ENCODE measurements at regions not wholly inside any gene's neighbourhood (a gene's known extent, or its start where the extent isn't known, plus 50 kb on each side); places are given as distances from the start of the nearest gene placed in this dataset.

DNA sequence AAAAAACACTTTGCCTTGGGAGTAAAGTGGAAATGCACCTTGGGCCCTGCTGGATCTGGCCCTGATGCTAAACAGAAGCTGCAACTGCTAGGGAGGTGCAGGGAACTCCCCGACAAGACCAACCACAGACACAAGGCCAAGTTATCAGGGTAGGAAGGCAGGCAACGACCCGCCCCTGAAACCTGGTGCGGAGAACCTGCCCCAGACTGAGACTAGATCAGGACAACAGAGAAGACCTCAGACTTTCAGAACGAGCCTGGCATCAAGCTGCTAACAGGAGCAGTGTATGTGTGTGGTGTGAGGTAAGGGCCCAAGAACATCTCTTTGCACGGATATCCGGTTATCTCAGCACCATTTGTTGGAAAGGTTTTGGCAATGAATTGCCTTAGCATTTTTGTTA is 233.7 kb upstream of the RTL1 start:
- no peak for DNase-seq (ENCODE audit: low read depth)

- DNase-seq (ENCODE audit: low read depth), result no peak
Observed at GRCh38 chr14:101147848-101148247, 244.3 kb upstream of the RTL1 start.

GRCh38 chr14:101150039-101150610 is 246.6 kb upstream of the RTL1 start:
- DNase-seq (ENCODE audit: low read depth), result no peak

DNA sequence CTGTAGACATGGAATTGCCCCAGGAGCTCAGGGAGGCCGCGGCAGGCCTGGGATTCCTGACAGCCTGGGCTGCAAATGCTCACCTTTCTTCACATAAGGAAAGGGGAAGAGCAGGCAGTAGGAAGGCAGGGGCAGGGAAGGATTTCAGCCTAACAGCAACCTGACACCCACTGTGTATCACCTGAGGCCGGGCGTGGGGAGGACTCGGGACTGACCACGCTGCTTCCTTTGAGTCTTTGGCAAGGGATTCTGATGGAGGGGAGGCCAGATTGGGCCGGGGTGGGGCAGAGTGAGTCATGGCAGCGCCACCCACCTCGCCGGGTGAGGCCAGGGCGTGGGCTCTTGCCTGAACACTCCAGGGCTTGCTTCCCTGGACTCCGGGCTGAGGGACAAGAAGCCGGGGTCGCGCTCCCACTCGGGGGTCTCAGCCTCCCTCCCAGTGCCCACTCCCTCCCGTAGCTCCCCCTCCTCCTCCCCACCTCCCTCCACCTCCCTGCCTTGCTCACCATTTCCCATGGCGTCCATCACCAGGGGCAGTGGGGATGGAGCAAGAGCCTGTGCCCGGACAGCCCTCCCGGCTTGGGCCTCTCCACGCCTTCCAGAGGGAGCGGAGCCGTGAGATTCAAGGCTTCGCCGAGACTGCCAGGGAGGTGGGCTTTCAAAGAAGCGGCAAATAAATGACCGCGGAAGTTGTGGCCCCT is 247.9 kb upstream of the RTL1 start:
- DNase-seq (ENCODE audit: low read depth), result no peak

GRCh38 chr14:101151927-101152305 is 248.4 kb upstream of the RTL1 start:
- DNase-seq (ENCODE audit: low read depth), result no peak

GRCh38 chr14:101152855-101153254 is 249.3 kb upstream of the RTL1 start:
- no peak for DNase-seq (ENCODE audit: low read depth)

- no peak for DNase-seq (ENCODE audit: low read depth)
Observed at GRCh38 chr14:101153691-101154090, 250.2 kb upstream of the RTL1 start.

- no peak for DNase-seq (ENCODE audit: low read depth)
Observed at GRCh38 chr14:101155575-101155974, 252.1 kb upstream of the RTL1 start.

GRCh38 chr14:101167428-101167827 is 263.9 kb upstream of the RTL1 start:
- DNase-seq (ENCODE audit: low read depth), result no peak

DNA sequence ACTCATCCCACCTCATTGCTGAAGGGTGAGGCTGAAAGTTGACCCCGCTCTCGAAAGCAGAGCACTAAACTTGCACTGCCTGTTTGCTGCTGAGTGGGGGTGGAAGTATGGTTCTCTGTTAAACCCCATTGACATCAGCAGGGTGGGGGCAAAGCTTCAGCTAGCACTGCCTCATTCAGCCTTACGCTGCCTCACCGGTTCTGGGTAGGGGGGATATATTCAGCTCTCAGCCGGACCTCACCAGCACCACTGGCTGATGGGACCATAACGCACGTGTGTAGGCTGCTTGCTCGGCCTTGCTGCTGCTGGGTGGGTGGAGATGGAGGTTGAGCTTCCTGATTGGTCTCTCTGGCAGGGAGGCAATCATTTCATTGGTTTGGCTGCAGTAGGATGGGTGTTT is 265.7 kb upstream of the RTL1 start:
- DNase-seq (ENCODE audit: low read depth), result no peak

DNA sequence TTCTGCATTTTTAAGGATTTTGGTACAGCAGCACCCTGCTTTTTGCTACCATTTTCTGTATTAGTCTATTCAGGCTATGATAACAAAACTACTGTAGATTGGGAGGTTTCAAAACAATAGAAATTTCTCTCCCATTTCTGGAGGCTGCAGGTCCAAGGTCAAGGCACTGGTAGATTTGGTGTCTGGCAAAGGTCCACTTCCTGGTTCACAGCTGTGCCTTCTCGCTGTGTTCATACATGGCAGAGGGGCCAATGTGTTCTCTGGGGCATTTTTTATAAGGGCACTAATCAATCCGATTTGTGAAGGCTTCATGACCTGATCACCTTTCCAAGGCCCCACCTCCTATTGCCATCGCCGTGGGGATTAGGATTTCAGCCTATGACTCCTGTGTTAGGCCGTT is 268.1 kb upstream of the RTL1 start:
- DNase-seq (ENCODE audit: low read depth), result no peak

- no peak for DNase-seq (ENCODE audit: low read depth)
Observed at GRCh38 chr14:101173698-101174521, 270.4 kb upstream of the RTL1 start.

- DNase-seq (ENCODE audit: low read depth), result no peak
Observed at GRCh38 chr14:101174522-101174838, 271.0 kb upstream of the RTL1 start.

GRCh38 chr14:101174980-101175606 is 271.6 kb upstream of the RTL1 start:
- DNase-seq (ENCODE audit: low read depth), result no peak

- DNase-seq (ENCODE audit: low read depth), result no peak
Observed at GRCh38 chr14:101175731-101176534, 272.4 kb upstream of the RTL1 start.

GRCh38 chr14:101176535-101177205 is 273.1 kb upstream of the RTL1 start:
- DNase-seq (ENCODE audit: low read depth), result no peak

- DNase-seq (ENCODE audit: low read depth), result no peak
Observed at GRCh38 chr14:101177301-101177971, 273.9 kb upstream of the RTL1 start.

DNA sequence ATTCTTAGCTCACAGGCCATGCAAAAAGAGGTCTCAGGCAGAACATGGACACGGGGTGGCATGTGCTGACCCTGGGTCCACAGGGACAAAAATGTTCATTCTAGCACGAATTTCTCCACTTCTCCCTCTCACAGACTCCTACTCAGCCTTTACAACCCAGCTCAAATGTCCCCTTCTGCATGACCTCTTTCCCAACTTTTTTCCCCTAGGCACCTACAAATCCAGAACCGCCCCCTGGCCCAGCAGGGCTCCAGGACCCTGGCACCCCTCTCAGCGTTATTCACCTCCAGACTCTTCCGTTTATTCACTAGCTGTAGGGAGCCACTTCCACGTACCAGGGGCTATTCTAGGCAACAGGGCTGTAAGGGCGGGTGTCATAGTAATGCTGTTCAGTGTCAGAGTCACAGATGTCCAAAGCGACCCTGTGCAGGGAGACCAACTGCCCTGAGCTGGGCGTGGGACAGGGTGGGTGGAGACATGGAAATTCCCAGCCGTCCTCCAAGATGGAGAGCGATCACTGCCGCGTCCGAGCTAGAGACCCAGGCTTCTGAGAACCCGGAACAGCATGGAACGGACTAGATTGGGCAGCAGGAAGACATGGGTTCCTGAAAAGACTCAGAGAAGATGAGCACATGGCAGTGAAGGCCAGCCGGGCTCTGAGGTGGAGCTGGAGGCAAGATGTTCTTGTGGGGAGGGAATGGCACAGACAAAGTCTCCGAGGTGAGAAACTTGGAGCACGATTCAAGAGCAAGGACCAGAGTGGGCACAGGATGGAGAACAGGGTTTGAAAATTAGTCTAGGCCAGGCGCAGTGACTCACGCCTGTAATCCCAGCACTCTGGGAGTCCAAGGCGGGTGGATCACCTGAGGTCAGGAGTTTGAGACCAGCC is 274.9 kb upstream of the RTL1 start:
- no peak for DNase-seq (ENCODE audit: low read depth)

DNA sequence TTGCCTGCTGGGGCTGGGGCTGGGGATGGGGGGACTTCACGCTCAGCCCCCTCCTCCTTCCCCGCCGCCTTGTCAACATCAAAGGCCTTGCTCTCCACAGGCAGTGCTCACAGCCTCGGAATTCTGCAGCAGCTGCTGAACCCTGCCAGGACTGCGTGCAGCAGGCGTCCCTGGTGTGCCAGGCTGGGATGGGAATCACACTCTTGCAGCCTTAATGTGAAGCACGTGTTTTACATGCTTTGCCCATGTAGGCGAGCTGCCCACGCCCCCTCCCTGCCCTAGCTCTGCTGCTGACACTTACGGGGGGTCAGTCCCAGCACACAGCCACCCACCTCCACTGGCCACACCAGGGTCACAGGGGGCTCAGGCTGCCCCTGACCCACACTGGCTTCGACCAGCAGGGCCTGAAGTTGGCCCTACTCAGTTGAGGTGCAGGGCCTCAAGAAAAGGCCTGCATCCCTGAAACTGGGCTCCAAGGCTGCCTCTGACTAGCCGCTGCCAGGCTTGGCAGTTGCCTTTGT is 276.2 kb upstream of the RTL1 start:
- no peak for DNase-seq (ENCODE audit: low read depth)
